Left ventricle myocardium superior (tissue), 1 donor: ENCODE measurements at regions not wholly inside any gene's neighbourhood (a gene's known extent, or its start where the extent isn't known, plus 50 kb on each side); places are given as distances from the start of the nearest gene placed in this dataset.
A peak's percentile ranks its signal among the peaks of the same experiment; 100 is the strongest.
"Not testable (repeated sequence)": the region's sequence is repeated elsewhere in the genome, so short reads cannot be mapped to it uniquely, and the experiment has no call there.

Experiments used
- ATAC-seq: fragments of 200-7000 bp; cut with Tn5 transposase; one replicate; pipeline ENCODE4 v1.9.1; 2020; ENCODE audit warnings: mild to moderate bottlenecking, moderate library complexity
- DNase-seq: peaks from one replicate; pipeline ENCODE4 v3.0.0-alpha.2; 2020
- intact Hi-C: fragments of 100-400 bp; cut with micrococcal nuclease; formaldehyde crosslinking; loops from one replicate; pipeline ENCODE4 v1.11.0; 2022
- donor health status: DM: no; HTN: yes; CAD: no; lungs with severe emphysema.

GRCh38 chr2:205868773-205869333 is 186.6 kb downstream of the NRP2 start:
- intact Hi-C loops: no loop called here
- DNase-seq (no peak), ATAC-seq (peak; percentile 50)

- ATAC-seq: no peak
- no peak for DNase-seq
- intact Hi-C loops: no loop called here
Observed at GRCh38 chr2:205868053-205868452, 185.8 kb downstream of the NRP2 start.

- intact Hi-C loops: no loop called here
- DNase-seq (no peak), ATAC-seq (no peak)
Observed at GRCh38 chr2:205867371-205867770, 185.1 kb downstream of the NRP2 start.

- ATAC-seq: no peak
- intact Hi-C loops: no loop called here
- DNase-seq: no peak
Observed at GRCh38 chr2:205865905-205866441, 183.7 kb downstream of the NRP2 start.

- DNase-seq (no peak), ATAC-seq (no peak)
- intact Hi-C loops: no loop called here
Observed at GRCh38 chr2:205865056-205865455, 182.8 kb downstream of the NRP2 start.

GRCh38 chr2:205864491-205864890 is 182.2 kb downstream of the NRP2 start:
- ATAC-seq (no peak), DNase-seq (no peak)
- intact Hi-C loops: no loop called here

- ATAC-seq, DNase-seq, intact Hi-C loops: not testable (repeated sequence)
Observed at GRCh38 chr2:205862761-205863160, 180.5 kb downstream of the NRP2 start.

GRCh38 chr2:205860885-205861284 is 178.6 kb downstream of the NRP2 start:
- intact Hi-C loops: no loop called here
- DNase-seq (no peak), ATAC-seq (no peak)

- ATAC-seq (no peak), DNase-seq (no peak)
- intact Hi-C loops: no loop called here
Observed at GRCh38 chr2:205860181-205860580, 177.9 kb downstream of the NRP2 start.

- DNase-seq: peak; percentile 57
Observed at GRCh38 chr2:205858881-205859441, 176.7 kb downstream of the NRP2 start.

GRCh38 chr2:205858275-205858674 is 176.0 kb downstream of the NRP2 start:
- DNase-seq: no peak
- no peak for ATAC-seq
- intact Hi-C loops: no loop called here

More at GRCh38 chr2:205858881-205859441, 176.7 kb downstream of the NRP2 start:
- intact Hi-C loops: no loop called here
- ATAC-seq: peak; percentile 92

- ATAC-seq: no peak
- intact Hi-C loops: no loop called here
- DNase-seq: no peak
Observed at GRCh38 chr2:205857520-205858237, 175.4 kb downstream of the NRP2 start.

GRCh38 chr2:205852457-205852856 is 170.2 kb downstream of the NRP2 start:
- DNase-seq (no peak), ATAC-seq (peak; percentile 99)
- intact Hi-C loops: no loop called here

- DNase-seq (no peak), ATAC-seq (no peak)
- intact Hi-C loops: no loop called here
Observed at GRCh38 chr2:205850611-205851010, 168.3 kb downstream of the NRP2 start.

GRCh38 chr2:205850132-205850531 is 167.8 kb downstream of the NRP2 start:
- ATAC-seq (no peak), DNase-seq (no peak)
- intact Hi-C loops: no loop called here

- DNase-seq (no peak), ATAC-seq (no peak)
- intact Hi-C loops: no loop called here
Observed at GRCh38 chr2:205849136-205849535, 166.8 kb downstream of the NRP2 start.

- DNase-seq (no peak), ATAC-seq (peak; percentile 26)
- intact Hi-C loops: no loop called here
Observed at GRCh38 chr2:205848601-205849000, 166.3 kb downstream of the NRP2 start.
